Uterus (tissue), 3 donors: ENCODE measurements at regions not wholly inside any gene's neighbourhood (a gene's known extent, or its start where the extent isn't known, plus 50 kb on each side); places are given as distances from the start of the nearest gene placed in this dataset.

Experiments
- DNase-seq, 2 donors: peaks; one replicate each; pipeline ENCODE4 v3.0.0-alpha.2; 2019 to 2020
- H3K27ac ChIP-seq, 2 donors: fragments of 200-600 bp; sonication (generic); 1 replicate in 1 of 2; 2 replicates in 1 of 2; pipeline ENCODE4 v1.5.1; 2016 to 2018
- H3K27me3 ChIP-seq, 2 donors: fragments of 200-600 bp; sonication (generic); one replicate each; pipeline ENCODE4 v1.5.1; 2018 to 2019; ENCODE audit warnings: control low read depth in 1 of 2
- H3K36me3 ChIP-seq, 2 donors: fragments of 200-600 bp; sonication (generic); one replicate each; pipeline ENCODE4 v1.5.1; 2019; ENCODE audit warnings: control low read depth in 1 of 2
- H3K4me1 ChIP-seq, 2 donors: fragments of 200-600 bp; sonication (generic); one replicate each; pipeline ENCODE4 v1.5.1; 2018 to 2019; ENCODE audit warnings: control low read depth in 1 of 2
- H3K4me3 ChIP-seq, 2 donors: fragments of 200-600 bp; sonication (generic); 1 replicate in 1 of 2; 2 replicates in 1 of 2; pipeline ENCODE4 v1.5.1; 2018 to 2019; ENCODE audit warnings: mild to moderate bottlenecking in 1 of 2
- H3K9me3 ChIP-seq, 2 donors: fragments of 200-600 bp; sonication (generic); one replicate each; pipeline ENCODE4 v1.5.1; 2019; ENCODE audit warnings: control low read depth in 1 of 2
- POLR2A ChIP-seq, 2 donors: fragments of 450-650 bp; IDR thresholded peaks; one replicate each; pipeline ENCODE4 v1.6.1; 2016; ENCODE audit warnings: antibody characterized with exemption in 2 of 2, mild to moderate bottlenecking in 1 of 2, moderate library complexity in 1 of 2
- intact Hi-C: fragments of 100-400 bp; cut with DNase I; formaldehyde crosslinking; loops from one replicate; pipeline ENCODE4 v1.15.1; 2023; ENCODE audit warnings: low total_unique reads
- TF ChIP-seq, protein P1 (sequence below), 4 experiments: fragments of 200-600 bp in 2 of 4; fragments of 450-650 bp in 2 of 4; sonication (generic) in 2 of 4; IDR thresholded peaks; one replicate each; pipeline ENCODE4 v1.5.1; 2016 to 2019; ENCODE audit warnings: antibody characterized with exemption in 4 of 4, mild to moderate bottlenecking in 2 of 4, moderate library complexity in 1 of 4
- donor health status: DM: yes; HTN: yes; CAD: no.

DNA sequence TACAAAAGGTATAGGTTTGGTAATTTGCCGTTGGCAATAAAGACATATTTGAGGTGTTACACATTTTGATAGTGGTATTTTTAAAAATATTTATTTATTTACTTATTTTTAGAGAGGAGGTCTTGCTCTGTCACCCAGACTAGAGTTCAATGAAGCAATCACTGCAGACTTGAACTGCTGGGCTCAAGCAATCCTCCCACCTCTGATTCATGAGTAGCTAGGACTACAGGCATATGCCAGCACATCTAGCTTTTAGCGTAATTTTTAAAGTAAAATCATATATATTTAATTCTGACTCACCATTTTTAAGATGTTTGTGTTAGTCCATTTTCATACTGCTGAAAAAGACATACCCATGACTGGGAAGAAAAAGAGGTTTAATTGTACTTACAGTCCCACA, 1974.3 kb downstream of the EFNA5 start:
- TF ChIP-seq, protein P1, sequence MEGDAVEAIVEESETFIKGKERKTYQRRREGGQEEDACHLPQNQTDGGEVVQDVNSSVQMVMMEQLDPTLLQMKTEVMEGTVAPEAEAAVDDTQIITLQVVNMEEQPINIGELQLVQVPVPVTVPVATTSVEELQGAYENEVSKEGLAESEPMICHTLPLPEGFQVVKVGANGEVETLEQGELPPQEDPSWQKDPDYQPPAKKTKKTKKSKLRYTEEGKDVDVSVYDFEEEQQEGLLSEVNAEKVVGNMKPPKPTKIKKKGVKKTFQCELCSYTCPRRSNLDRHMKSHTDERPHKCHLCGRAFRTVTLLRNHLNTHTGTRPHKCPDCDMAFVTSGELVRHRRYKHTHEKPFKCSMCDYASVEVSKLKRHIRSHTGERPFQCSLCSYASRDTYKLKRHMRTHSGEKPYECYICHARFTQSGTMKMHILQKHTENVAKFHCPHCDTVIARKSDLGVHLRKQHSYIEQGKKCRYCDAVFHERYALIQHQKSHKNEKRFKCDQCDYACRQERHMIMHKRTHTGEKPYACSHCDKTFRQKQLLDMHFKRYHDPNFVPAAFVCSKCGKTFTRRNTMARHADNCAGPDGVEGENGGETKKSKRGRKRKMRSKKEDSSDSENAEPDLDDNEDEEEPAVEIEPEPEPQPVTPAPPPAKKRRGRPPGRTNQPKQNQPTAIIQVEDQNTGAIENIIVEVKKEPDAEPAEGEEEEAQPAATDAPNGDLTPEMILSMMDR (IDR thresholded peaks at IDR 0.05): no peak
- TF ChIP-seq POLR2A (IDR thresholded peaks at IDR 0.05): no peak
- H3K27me3 ChIP-seq: no peaks in the 10 kb centered on the region
- no peaks in the 10 kb centered on the region for H3K9me3 ChIP-seq
- no peak for DNase-seq
- H3K4me3 ChIP-seq: no peak overlapping the region
- H3K27ac ChIP-seq: no peak overlapping the region
- H3K4me1 ChIP-seq: no peaks in the 10 kb centered on the region
- H3K36me3 ChIP-seq: no peaks in the 10 kb centered on the region
- intact Hi-C loops: no loop called here

DNA sequence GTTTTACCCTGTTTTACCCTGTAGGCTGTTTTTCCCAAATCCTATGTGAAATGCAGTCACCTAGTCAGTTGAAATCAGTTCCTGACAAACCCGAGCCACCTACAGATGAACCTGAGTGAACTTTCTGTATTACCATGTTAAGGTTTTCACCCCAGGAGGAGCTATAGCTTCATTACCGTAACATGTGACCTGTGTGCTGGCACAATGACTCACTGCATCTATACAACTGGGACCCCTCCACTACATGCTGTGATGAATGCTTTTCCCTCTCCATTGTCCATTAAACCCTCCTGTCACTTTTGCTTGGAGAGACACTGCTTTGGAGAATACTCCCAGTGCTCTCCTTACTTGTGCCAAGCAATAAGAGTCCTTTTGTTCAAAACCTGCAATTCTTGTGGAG, 1974.8 kb downstream of the EFNA5 start:
- Histone ChIP-seq H3K36me3 (no peaks in the 10 kb centered on the region), H3K27me3 (no peaks in the 10 kb centered on the region), H3K27ac (no peak overlapping the region), H3K4me3 (no peak overlapping the region), H3K4me1 (no peaks in the 10 kb centered on the region), H3K9me3 (no peaks in the 10 kb centered on the region)
- intact Hi-C loops: no loop called here
- DNase-seq: no peak
- TF ChIP-seq POLR2A (IDR thresholded peaks at IDR 0.05): no peak
- TF ChIP-seq, protein P1 (IDR thresholded peaks at IDR 0.05): no peak

DNA sequence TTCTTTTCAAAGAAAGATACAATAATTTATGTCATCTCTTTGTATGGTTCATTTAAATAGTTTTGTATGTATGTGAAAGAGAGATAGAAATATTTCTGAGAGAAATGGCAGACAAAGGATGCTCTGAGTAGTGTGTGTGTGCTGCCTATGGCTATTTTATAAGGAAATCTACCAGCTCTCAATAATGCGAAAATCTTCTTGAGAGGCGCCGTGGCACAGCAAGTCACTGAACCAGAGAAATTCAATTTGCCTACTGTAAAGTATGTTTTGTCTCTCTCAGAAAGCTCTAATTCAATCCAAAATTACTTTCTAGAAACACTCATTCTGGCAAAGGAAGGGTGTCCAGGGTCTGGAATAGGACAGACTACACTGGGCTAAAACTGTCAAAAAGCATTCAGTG, 1981.1 kb downstream of the EFNA5 start:
- no peak for DNase-seq
- no peaks in the 10 kb centered on the region for H3K9me3 ChIP-seq
- intact Hi-C loops: no loop called here
- H3K4me3 ChIP-seq: no peak overlapping the region
- TF ChIP-seq, protein P1 (IDR thresholded peaks at IDR 0.05): no peak
- no peak for TF ChIP-seq POLR2A (IDR thresholded peaks at IDR 0.05)
- no peaks in the 10 kb centered on the region for H3K36me3 ChIP-seq
- no peaks in the 10 kb centered on the region for H3K4me1 ChIP-seq
- H3K27ac ChIP-seq: no peak overlapping the region
- H3K27me3 ChIP-seq: no peaks in the 10 kb centered on the region

DNA sequence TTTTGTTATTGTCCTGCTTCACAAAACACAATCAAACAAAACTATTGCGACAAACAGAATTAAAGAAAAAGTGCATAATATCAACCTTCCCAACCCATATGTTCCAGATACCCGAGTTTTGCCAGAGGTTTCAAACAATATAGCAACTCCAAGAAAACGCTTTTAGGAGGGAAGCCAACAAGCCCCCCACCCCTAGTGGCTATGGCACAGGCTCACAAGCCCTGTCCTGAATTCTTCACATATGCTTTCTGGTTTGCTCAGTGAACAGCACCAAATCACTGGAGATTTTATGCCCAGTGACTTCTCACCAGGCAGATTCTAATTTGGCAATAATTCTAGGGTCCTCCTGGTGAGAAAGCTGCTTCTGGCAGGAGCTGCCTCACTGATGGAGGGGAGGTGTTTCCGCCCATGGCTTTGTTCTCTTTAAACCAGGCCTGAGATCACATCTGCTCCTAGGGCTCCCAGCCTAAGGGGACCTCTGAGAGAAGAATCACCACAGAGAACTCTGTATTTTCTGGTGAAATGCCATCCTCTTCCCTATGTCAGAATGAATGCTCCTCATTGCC, 1982.4 kb downstream of the EFNA5 start:
- no peak for DNase-seq
- TF ChIP-seq, protein P1 (IDR thresholded peaks at IDR 0.05): no peak
- TF ChIP-seq POLR2A (IDR thresholded peaks at IDR 0.05): no peak

GRCh38 chr5:105687493-105687892, 1983.2 kb downstream of the EFNA5 start:
- intact Hi-C loops: no loop called here
- Histone ChIP-seq H3K9me3 (no peaks in the 10 kb centered on the region), H3K4me1 (no peaks in the 10 kb centered on the region), H3K27ac (no peak overlapping the region), H3K4me3 (no peak overlapping the region), H3K36me3 (no peaks in the 10 kb centered on the region), H3K27me3 (no peaks in the 10 kb centered on the region)
- TF ChIP-seq, protein P1 (IDR thresholded peaks at IDR 0.05): no peak
- no peak for TF ChIP-seq POLR2A (IDR thresholded peaks at IDR 0.05)
- no peak for DNase-seq

More for the DNA sequence above, 1982.4 kb downstream of the EFNA5 start:
- intact Hi-C loops: no loop called here
- H3K36me3 ChIP-seq: no peaks in the 10 kb centered on the region
- no peaks in the 10 kb centered on the region for H3K4me1 ChIP-seq
- H3K27ac ChIP-seq: no peak overlapping the region
- H3K9me3 ChIP-seq: no peaks in the 10 kb centered on the region
- H3K4me3 ChIP-seq: no peak overlapping the region
- H3K27me3 ChIP-seq: no peaks in the 10 kb centered on the region
